ENCODE measurements at regions not wholly inside any gene's neighbourhood (a gene's known extent, or its start where the extent isn't known, plus 50 kb on each side); places are given as distances from the start of the nearest gene placed in this dataset.

- Mint-ChIP-seq H3K4me3 (no peak overlapping the region), H3K4me1 (ENCODE audit: low read depth in 2 of 2) (no peaks in the 10 kb centered on the region), H3K27ac (no peak overlapping the region), H3K27me3 (peaks cover 19 to 71% of the 10 kb centered on the region in 2 donors), H3K36me3 (peaks cover 37% of the 10 kb centered on the region), H3K9me3 (peaks cover 9% of the 10 kb centered on the region)
- ATAC-seq (no peak), DNase-seq (ENCODE audit: low spot score) (no peak)
Observed at GRCh38 chr5:146986469-146986868, 107.9 kb upstream of the PPP2R2B start.

GRCh38 chr5:146993876-146994530, 115.4 kb upstream of the PPP2R2B start:
- DNase-seq (ENCODE audit: low spot score) (no peak), ATAC-seq (no peak)
- H3K36me3 Mint-ChIP-seq = peaks cover 6% of the 10 kb centered on the region
- no peak overlapping the region for H3K27ac Mint-ChIP-seq
- no peaks in the 10 kb centered on the region for H3K4me1 Mint-ChIP-seq (ENCODE audit: low read depth in 2 of 2)
- H3K4me3 Mint-ChIP-seq = no peak overlapping the region
- H3K9me3 Mint-ChIP-seq = no peaks in the 10 kb centered on the region
- peaks cover 15 to 34% of the 10 kb centered on the region in 2 donors for H3K27me3 Mint-ChIP-seq

- Mint-ChIP-seq H3K4me1 (ENCODE audit: low read depth in 2 of 2) (no peaks in the 10 kb centered on the region), H3K9me3 (no peaks in the 10 kb centered on the region), H3K4me3 (no peak overlapping the region), H3K27me3 (peaks cover 13 to 17% of the 10 kb centered on the region in 2 donors), H3K27ac (no peak overlapping the region), H3K36me3 (no peaks in the 10 kb centered on the region)
- ATAC-seq (no peak), DNase-seq (ENCODE audit: low spot score) (no peak)
Observed at GRCh38 chr5:146995878-146996277, 117.3 kb upstream of the PPP2R2B start.

GRCh38 chr5:147015405-147015804, 136.8 kb upstream of the PPP2R2B start:
- Mint-ChIP-seq H3K27ac (no peak overlapping the region), H3K4me3 (no peak overlapping the region), H3K4me1 (ENCODE audit: low read depth in 2 of 2) (no peaks in the 10 kb centered on the region), H3K36me3 (no peaks in the 10 kb centered on the region), H3K9me3 (no peaks in the 10 kb centered on the region), H3K27me3 (peaks cover 9 to 16% of the 10 kb centered on the region in 2 donors)
- DNase-seq (ENCODE audit: low spot score) (no peak), ATAC-seq (no peak)

GRCh38 chr5:147017191-147017590, 138.6 kb upstream of the PPP2R2B start:
- Mint-ChIP-seq H3K9me3 (no peaks in the 10 kb centered on the region), H3K36me3 (no peaks in the 10 kb centered on the region), H3K4me3 (no peak overlapping the region), H3K27me3 (peaks cover 10 to 19% of the 10 kb centered on the region in 2 donors), H3K27ac (no peak overlapping the region), H3K4me1 (ENCODE audit: low read depth in 2 of 2) (no peaks in the 10 kb centered on the region)
- DNase-seq (ENCODE audit: low spot score) (no peak), ATAC-seq (no peak)

GRCh38 chr5:147017621-147018020, 139.1 kb upstream of the PPP2R2B start:
- ATAC-seq = no peak
- Mint-ChIP-seq H3K27ac (no peak overlapping the region), H3K36me3 (no peaks in the 10 kb centered on the region), H3K9me3 (no peaks in the 10 kb centered on the region), H3K4me3 (no peak overlapping the region), H3K4me1 (ENCODE audit: low read depth in 2 of 2) (no peaks in the 10 kb centered on the region), H3K27me3 (peaks cover 10 to 19% of the 10 kb centered on the region in 2 donors)
- no peak for DNase-seq (ENCODE audit: low spot score)

- Mint-ChIP-seq H3K27me3 (peaks cover 13 to 29% of the 10 kb centered on the region in 2 donors), H3K27ac (no peak overlapping the region), H3K4me1 (ENCODE audit: low read depth in 2 of 2) (no peaks in the 10 kb centered on the region), H3K4me3 (no peak overlapping the region), H3K9me3 (no peaks in the 10 kb centered on the region), H3K36me3 (no peaks in the 10 kb centered on the region)
- no peak for ATAC-seq
- no peak for DNase-seq (ENCODE audit: low spot score)
Observed at GRCh38 chr5:147018812-147019211, 140.3 kb upstream of the PPP2R2B start.

- H3K27ac Mint-ChIP-seq = no peak overlapping the region
Observed at GRCh38 chr5:147036691-147037245, 158.2 kb upstream of the PPP2R2B start.

GRCh38 chr5:147037515-147038205, 159.1 kb upstream of the PPP2R2B start:
- Mint-ChIP-seq H3K9me3 (no peaks in the 10 kb centered on the region), H3K4me1 (ENCODE audit: low read depth in 2 of 2) (no peaks in the 10 kb centered on the region), H3K36me3 (no peaks in the 10 kb centered on the region), H3K27ac (no peak overlapping the region), H3K27me3 (peaks cover 17 to 27% of the 10 kb centered on the region in 2 donors), H3K4me3 (no peak overlapping the region)
- DNase-seq (ENCODE audit: low spot score) (no peak), ATAC-seq (peak in 1 of 2 donors; percentile 61)

More at GRCh38 chr5:147036691-147037245, 158.2 kb upstream of the PPP2R2B start:
- H3K36me3 Mint-ChIP-seq = no peaks in the 10 kb centered on the region
- no peaks in the 10 kb centered on the region for H3K9me3 Mint-ChIP-seq
- DNase-seq (ENCODE audit: low spot score) (no peak), ATAC-seq (no peak)
- H3K4me3 Mint-ChIP-seq = no peak overlapping the region
- H3K4me1 Mint-ChIP-seq (ENCODE audit: low read depth in 2 of 2) = no peaks in the 10 kb centered on the region
- H3K27me3 Mint-ChIP-seq = peaks cover 18 to 21% of the 10 kb centered on the region in 2 donors

GRCh38 chr5:147040856-147041255, 162.3 kb upstream of the PPP2R2B start:
- Mint-ChIP-seq H3K9me3 (no peaks in the 10 kb centered on the region), H3K4me3 (no peak overlapping the region), H3K36me3 (no peaks in the 10 kb centered on the region), H3K27ac (no peak overlapping the region), H3K27me3 (peaks cover 18 to 31% of the 10 kb centered on the region in 2 donors), H3K4me1 (ENCODE audit: low read depth in 2 of 2) (no peaks in the 10 kb centered on the region)
- ATAC-seq = no peak
- no peak for DNase-seq (ENCODE audit: low spot score)

- Mint-ChIP-seq H3K36me3 (no peaks in the 10 kb centered on the region), H3K27me3 (peaks cover 18 to 42% of the 10 kb centered on the region in 2 donors), H3K4me3 (no peak overlapping the region), H3K4me1 (ENCODE audit: low read depth in 2 of 2) (no peaks in the 10 kb centered on the region), H3K27ac (no peak overlapping the region), H3K9me3 (no peaks in the 10 kb centered on the region)
- ATAC-seq = no peak
- DNase-seq (ENCODE audit: low spot score) = no peak
Observed at GRCh38 chr5:147044572-147045273, 166.2 kb upstream of the PPP2R2B start.

- no peak for ATAC-seq
- H3K4me1 Mint-ChIP-seq (ENCODE audit: low read depth in 2 of 2) = no peaks in the 10 kb centered on the region
- DNase-seq (ENCODE audit: low spot score) = no peak
- H3K36me3 Mint-ChIP-seq = no peaks in the 10 kb centered on the region
- no peak overlapping the region for H3K27ac Mint-ChIP-seq
- H3K9me3 Mint-ChIP-seq = no peaks in the 10 kb centered on the region
- H3K27me3 Mint-ChIP-seq = peaks cover 22 to 48% of the 10 kb centered on the region in 2 donors
- H3K4me3 Mint-ChIP-seq = no peak overlapping the region
Observed at GRCh38 chr5:147045290-147045689, 166.7 kb upstream of the PPP2R2B start.

GRCh38 chr5:147046281-147046680, 167.7 kb upstream of the PPP2R2B start:
- H3K27me3 Mint-ChIP-seq = peaks cover 22 to 49% of the 10 kb centered on the region in 2 donors
- H3K4me1 Mint-ChIP-seq (ENCODE audit: low read depth in 2 of 2) = no peaks in the 10 kb centered on the region
- H3K27ac Mint-ChIP-seq = no peak overlapping the region
- ATAC-seq (no peak), DNase-seq (ENCODE audit: low spot score) (no peak)
- no peaks in the 10 kb centered on the region for H3K36me3 Mint-ChIP-seq
- no peak overlapping the region for H3K4me3 Mint-ChIP-seq
- H3K9me3 Mint-ChIP-seq = no peaks in the 10 kb centered on the region

- Mint-ChIP-seq H3K27me3 (peaks cover 22 to 49% of the 10 kb centered on the region in 2 donors), H3K27ac (no peak overlapping the region), H3K4me1 (ENCODE audit: low read depth in 2 of 2) (no peaks in the 10 kb centered on the region), H3K9me3 (no peaks in the 10 kb centered on the region), H3K4me3 (no peak overlapping the region), H3K36me3 (no peaks in the 10 kb centered on the region)
- no peak for DNase-seq (ENCODE audit: low spot score)
- no peak for ATAC-seq
Observed at GRCh38 chr5:147046894-147047293, 168.3 kb upstream of the PPP2R2B start.

Measured in natural killer cell treated with Interleukin-12 subunit alpha and Interleukin-12 subunit beta and Interleukin-15 and Interleukin-18, amount 100 ng/mL, for 72 hours (primary cell).